ENCODE measurements at regions not wholly inside any gene's neighbourhood (a gene's known extent, or its start where the extent isn't known, plus 50 kb on each side); places are given as distances from the start of the nearest gene placed in this dataset.

DNA sequence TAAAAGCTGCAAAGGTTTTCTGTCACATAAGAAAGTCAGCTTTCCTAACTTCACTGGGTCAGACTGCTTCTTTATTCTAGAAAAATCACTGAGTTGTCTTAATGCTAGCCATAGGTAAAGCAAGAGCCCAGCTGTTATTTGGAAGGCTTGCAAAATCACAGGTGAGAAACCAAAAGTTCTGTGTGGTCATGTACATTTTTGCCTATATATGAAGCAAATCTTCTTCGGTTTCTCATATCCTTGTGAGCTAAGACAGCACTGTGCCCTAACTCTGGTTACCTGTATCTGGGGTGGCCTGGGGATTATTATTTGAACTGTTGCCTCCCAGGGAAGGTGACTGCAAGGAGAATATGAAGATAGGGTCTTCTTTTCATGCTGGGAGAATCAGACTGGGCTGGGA, 444.9 kb upstream of the CLINT1 start:
- TF ChIP-seq, protein P1, sequence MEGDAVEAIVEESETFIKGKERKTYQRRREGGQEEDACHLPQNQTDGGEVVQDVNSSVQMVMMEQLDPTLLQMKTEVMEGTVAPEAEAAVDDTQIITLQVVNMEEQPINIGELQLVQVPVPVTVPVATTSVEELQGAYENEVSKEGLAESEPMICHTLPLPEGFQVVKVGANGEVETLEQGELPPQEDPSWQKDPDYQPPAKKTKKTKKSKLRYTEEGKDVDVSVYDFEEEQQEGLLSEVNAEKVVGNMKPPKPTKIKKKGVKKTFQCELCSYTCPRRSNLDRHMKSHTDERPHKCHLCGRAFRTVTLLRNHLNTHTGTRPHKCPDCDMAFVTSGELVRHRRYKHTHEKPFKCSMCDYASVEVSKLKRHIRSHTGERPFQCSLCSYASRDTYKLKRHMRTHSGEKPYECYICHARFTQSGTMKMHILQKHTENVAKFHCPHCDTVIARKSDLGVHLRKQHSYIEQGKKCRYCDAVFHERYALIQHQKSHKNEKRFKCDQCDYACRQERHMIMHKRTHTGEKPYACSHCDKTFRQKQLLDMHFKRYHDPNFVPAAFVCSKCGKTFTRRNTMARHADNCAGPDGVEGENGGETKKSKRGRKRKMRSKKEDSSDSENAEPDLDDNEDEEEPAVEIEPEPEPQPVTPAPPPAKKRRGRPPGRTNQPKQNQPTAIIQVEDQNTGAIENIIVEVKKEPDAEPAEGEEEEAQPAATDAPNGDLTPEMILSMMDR (IDR thresholded peaks at IDR 0.05; ENCODE audit: insufficient read depth, low read length, poor library complexity, severe bottlenecking): no peak
- Histone ChIP-seq H3K36me3 (ENCODE audit: control insufficient read depth, insufficient read depth, low read length) (no peaks in the 10 kb centered on the region), H3K27me3 (ENCODE audit: control insufficient read depth, insufficient read depth, low read length) (no peaks in the 10 kb centered on the region), H3K4me3 (ENCODE audit: low read depth, low read length) (no peak overlapping the region)
- DNase-seq (ENCODE audit: low read depth): no peak

DNA sequence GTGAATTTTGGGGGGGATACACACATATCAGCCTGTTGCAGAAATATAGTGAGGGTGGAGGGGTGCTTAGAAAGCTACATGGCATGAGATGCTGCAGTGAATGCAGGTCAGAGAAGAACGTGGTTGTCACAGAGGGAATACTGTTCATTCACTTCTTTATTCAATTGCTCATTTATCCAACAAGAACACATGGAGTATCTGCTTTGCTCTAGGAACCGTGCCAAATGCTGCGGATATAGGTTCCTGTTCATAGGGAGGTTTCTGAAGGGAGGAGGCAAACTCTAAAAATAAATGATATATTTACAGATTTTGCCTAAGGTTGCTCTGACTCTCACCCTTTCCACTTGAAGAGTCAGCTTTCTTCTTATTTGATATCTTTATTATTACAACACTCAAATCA, 444.3 kb upstream of the CLINT1 start:
- H3K4me3 ChIP-seq (ENCODE audit: low read depth, low read length): no peak overlapping the region
- no peaks in the 10 kb centered on the region for H3K36me3 ChIP-seq (ENCODE audit: control insufficient read depth, insufficient read depth, low read length)
- no peaks in the 10 kb centered on the region for H3K27me3 ChIP-seq (ENCODE audit: control insufficient read depth, insufficient read depth, low read length)
- TF ChIP-seq, protein P1 (IDR thresholded peaks at IDR 0.05; ENCODE audit: insufficient read depth, low read length, poor library complexity, severe bottlenecking): no peak
- no peak for DNase-seq (ENCODE audit: low read depth)

DNA sequence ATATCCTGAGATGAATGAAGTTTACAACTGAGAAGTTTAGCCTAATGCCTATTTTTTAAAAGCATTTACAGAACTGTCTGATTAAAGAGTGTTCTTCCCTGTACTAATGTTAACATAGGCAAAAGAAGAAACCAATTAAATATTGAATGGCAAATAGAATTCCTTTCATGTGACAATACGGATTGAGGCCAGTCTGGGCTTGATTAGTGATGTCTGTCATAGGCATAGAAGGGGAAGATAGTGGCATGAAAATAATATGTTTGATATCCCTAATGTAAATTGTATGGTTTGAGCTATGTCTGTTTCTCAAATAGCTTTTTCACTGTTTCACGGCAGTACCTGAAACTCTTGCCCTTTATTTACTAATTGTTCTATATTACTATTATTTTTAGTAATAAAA, 443.1 kb upstream of the CLINT1 start:
- H3K4me3 ChIP-seq (ENCODE audit: low read depth, low read length): no peak overlapping the region
- TF ChIP-seq, protein P1 (IDR thresholded peaks at IDR 0.05; ENCODE audit: insufficient read depth, low read length, poor library complexity, severe bottlenecking): no peak
- no peak for DNase-seq (ENCODE audit: low read depth)
- H3K27me3 ChIP-seq (ENCODE audit: control insufficient read depth, insufficient read depth, low read length): no peaks in the 10 kb centered on the region
- H3K36me3 ChIP-seq (ENCODE audit: control insufficient read depth, insufficient read depth, low read length): no peaks in the 10 kb centered on the region

DNA sequence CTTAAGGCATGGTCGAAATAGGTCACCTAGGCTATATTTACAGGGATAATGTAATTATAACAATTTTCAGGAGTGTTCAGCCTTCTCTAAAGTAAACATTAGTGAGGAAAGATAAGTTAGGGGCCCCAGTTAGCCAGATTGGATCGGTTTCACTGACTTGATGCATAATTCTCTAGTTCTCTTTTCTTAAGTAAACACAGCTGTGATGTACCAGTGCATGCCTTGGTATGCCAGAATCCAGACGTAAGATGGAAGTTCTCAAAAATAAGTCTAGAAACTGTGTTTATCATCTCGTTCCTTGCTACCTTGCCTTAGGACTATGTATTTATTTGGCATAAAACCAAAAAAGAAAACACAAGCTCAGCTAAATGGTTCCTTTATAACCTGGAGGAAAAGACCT, 442.2 kb upstream of the CLINT1 start:
- no peak for DNase-seq (ENCODE audit: low read depth)
- Histone ChIP-seq H3K27me3 (ENCODE audit: control insufficient read depth, insufficient read depth, low read length) (no peaks in the 10 kb centered on the region), H3K36me3 (ENCODE audit: control insufficient read depth, insufficient read depth, low read length) (no peaks in the 10 kb centered on the region), H3K4me3 (ENCODE audit: low read depth, low read length) (no peak overlapping the region)
- TF ChIP-seq, protein P1 (IDR thresholded peaks at IDR 0.05; ENCODE audit: insufficient read depth, low read length, poor library complexity, severe bottlenecking): no peak

DNA sequence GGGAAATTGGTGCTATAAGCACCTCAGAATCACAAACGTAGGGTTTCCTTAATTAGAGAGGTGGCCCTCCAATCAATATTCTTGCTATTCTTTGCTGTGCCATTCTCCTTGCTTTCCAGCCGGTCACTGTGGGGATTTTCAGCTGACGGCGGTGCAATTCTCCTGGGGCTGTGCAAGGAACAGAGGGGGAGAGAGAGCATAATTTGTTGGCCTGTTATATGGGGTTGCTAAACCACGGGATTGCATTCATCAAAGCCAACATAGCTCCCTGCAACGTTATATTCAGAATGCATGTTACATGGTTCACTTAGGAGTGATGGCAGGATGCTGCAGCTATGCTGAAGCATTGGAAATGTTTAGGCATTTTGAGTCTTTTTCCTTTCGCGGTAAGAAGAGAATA, 441.3 kb upstream of the CLINT1 start:
- DNase-seq (ENCODE audit: low read depth): no peak

DNA sequence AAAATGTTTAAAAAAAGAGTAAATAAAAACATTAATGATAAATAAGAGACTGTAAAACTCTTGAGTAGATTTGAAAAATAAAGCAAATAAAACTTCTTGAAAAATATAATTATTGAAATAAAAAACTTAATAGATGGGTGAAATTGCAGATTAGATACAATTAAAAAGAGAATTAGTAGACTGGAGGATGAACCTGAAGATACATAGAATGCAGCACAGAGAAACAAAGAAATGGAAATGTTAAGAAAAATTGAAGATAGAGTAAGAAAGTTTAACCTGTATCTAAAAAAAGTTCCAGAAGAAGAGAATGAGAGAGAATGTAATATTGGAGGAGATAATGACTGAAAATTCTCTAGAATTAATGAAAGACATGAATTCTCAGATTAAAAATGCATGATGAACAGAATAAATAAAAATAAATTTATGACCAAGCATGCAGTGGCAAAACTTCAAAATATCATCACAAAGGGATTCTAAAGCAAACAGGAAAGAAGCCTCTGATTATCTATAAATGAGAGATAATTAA, 438.1 kb upstream of the CLINT1 start:
- H3K27me3 ChIP-seq (ENCODE audit: control insufficient read depth, insufficient read depth, low read length): no peaks in the 10 kb centered on the region
- no peak for DNase-seq (ENCODE audit: low read depth)
- H3K36me3 ChIP-seq (ENCODE audit: control insufficient read depth, insufficient read depth, low read length): no peaks in the 10 kb centered on the region
- H3K4me3 ChIP-seq (ENCODE audit: low read depth, low read length): no peak overlapping the region
- TF ChIP-seq, protein P1 (IDR thresholded peaks at IDR 0.05; ENCODE audit: insufficient read depth, low read length, poor library complexity, severe bottlenecking): no peak

More for the DNA sequence above, 441.3 kb upstream of the CLINT1 start:
- Histone ChIP-seq H3K4me3 (ENCODE audit: low read depth, low read length) (no peak overlapping the region), H3K27me3 (ENCODE audit: control insufficient read depth, insufficient read depth, low read length) (no peaks in the 10 kb centered on the region), H3K36me3 (ENCODE audit: control insufficient read depth, insufficient read depth, low read length) (no peaks in the 10 kb centered on the region)
- TF ChIP-seq, protein P1 (IDR thresholded peaks at IDR 0.05; ENCODE audit: insufficient read depth, low read length, poor library complexity, severe bottlenecking): no peak
